ENCODE measurements at regions not wholly inside any gene's neighbourhood (a gene's known extent, or its start where the extent isn't known, plus 50 kb on each side); places are given as distances from the start of the nearest gene placed in this dataset.

GRCh38 chr15:92831336-92831654, 68.8 kb upstream of the CHD2 start:
- ChIA-PET CTCF (interaction anchor here (0.6 to 4.6 kb wide), 16 partner anchors 11 to 86 kb away, joined by 3 to 54 read pairs (median 6); partner anchors contain the start of gene CHD2), RAD21 (ENCODE audit: unreplicated experiment) (interaction anchor here (1.0 to 6.2 kb wide), 26 partner anchors 9 to 309 kb away, joined by 3 to 135 read pairs (median 9); partner anchors contain the start of gene CHD2), SMC1A (ENCODE audit: uncharacterized antibody, unreplicated experiment) (interaction anchor here (0.9 to 6.8 kb wide), 20 partner anchors 11 to 166 kb away, joined by 3 to 122 read pairs (median 16); partner anchors contain the start of gene CHD2), POLR2A (interaction anchor here (1.0 to 6.6 kb wide), 16 partner anchors 8 to 90 kb away, joined by 3 to 134 read pairs (median 12); partner anchors contain the start of gene CHD2)
- ATAC-seq = no peak
- no peaks in the 10 kb centered on the region for H4K20me1 ChIP-seq (ENCODE audit: control insufficient read depth, insufficient read depth)
- peak overlapping the region; percentile 95 for H3K27ac ChIP-seq (ENCODE audit: control insufficient read depth, insufficient read depth)
- peaks cover 41% of the 10 kb centered on the region for H3K4me1 ChIP-seq (ENCODE audit: control insufficient read depth, insufficient read depth, low read length)
- no peak for FAIRE-seq
- H3K4me3 ChIP-seq = peak overlapping the region; percentile 58
- peak overlapping the region; percentile 94 for H3K4me2 ChIP-seq (ENCODE audit: control insufficient read depth, insufficient read depth)
- no peaks in the 10 kb centered on the region for H3K9me3 ChIP-seq (replicated peaks; ENCODE audit: control insufficient read depth, insufficient read depth, low read length)
- H3K27me3 ChIP-seq (replicated peaks in 1 of 2; ENCODE audit: control insufficient read depth in 2 of 2, insufficient read depth in 2 of 2, low read length in 1 of 2) = no peaks in the 10 kb centered on the region
- intact Hi-C loops (cut with micrococcal nuclease; ENCODE audit: unreplicated experiment) = loop anchor here (1.0 kb wide), 2 partner anchors 11 to 51 kb away; no protein-coding TSS in a partner anchor
- no peaks in the 10 kb centered on the region for H3K36me3 ChIP-seq (ENCODE audit: control insufficient read depth in 2 of 2, insufficient read depth in 2 of 2, low read length in 1 of 2)
- peak overlapping the region; percentile 8 for H2AFZ ChIP-seq (ENCODE audit: control insufficient read depth, low read depth, low read length)
- H3K79me2 ChIP-seq (ENCODE audit: control insufficient read depth, insufficient read depth, low read length) = peaks cover 3% of the 10 kb centered on the region
- TSS peak; percentile 98 for BruUV-seq (replicated peaks)
- WGBS (ENCODE audit: insufficient coverage, insufficient replicate concordance, low lambda C conversion rate, missing lambda C conversion rate) = 1% methylated on average over 3 of the region's 3 CpGs
- DNase-seq (ENCODE audit: low read depth, low spot score) = no peak
- in situ Hi-C loops (cut with MboI) = no loop called here
- TF ChIP-seq NR2F1 (conservative IDR thresholded peaks at IDR 0.05) (no peak), ZNF622 (IDR thresholded peaks at IDR 0.05) (no peak), SMARCA5 (IDR thresholded peaks at IDR 0.05) (0 out of 2 replicates have a peak, but pooled peaks have one; percentile 8), LARP7 (IDR thresholded peaks at IDR 0.05) (no peak), POLR2AphosphoS5 (IDR thresholded peaks at IDR 0.05; ENCODE audit: low read length) (no peak), EP300 (IDR thresholded peaks at IDR 0.05; ENCODE audit: borderline replicate concordance in 1 of 2, control insufficient read depth in 1 of 2, low read depth in 2 of 2, low read length in 2 of 2) (no peak), EGR1 (IDR thresholded peaks at IDR 0.05; ENCODE audit: borderline replicate concordance in 1 of 2, low read depth in 2 of 2, low read length in 2 of 2) (no peak), RAD21 (IDR thresholded peaks at IDR 0.05; ENCODE audit: insufficient read depth, low read depth, low read length) (no peak), CBX3 (IDR thresholded peaks at IDR 0.05; ENCODE audit: borderline replicate concordance, low read depth) (no peak), ZBTB40 (IDR thresholded peaks at IDR 0.05; ENCODE audit: borderline replicate concordance) (peak; percentile 43; the same call in 1 of the 2 replicates), BMI1 (IDR thresholded peaks at IDR 0.05; ENCODE audit: borderline replicate concordance) (peak; percentile 71; the same call in 1 of the 2 replicates), PAX8 (IDR thresholded peaks at IDR 0.05) (0 out of 2 replicates have a peak, but pooled peaks have one; percentile 60)
- H3K9ac ChIP-seq (ENCODE audit: control insufficient read depth, insufficient read depth, low read length) = peak overlapping the region; percentile 77
